GM21360 (cell line): ENCODE measurements at regions not wholly inside any gene's neighbourhood (a gene's known extent, or its start where the extent isn't known, plus 50 kb on each side); places are given as distances from the start of the nearest gene placed in this dataset.

ENCODE experiments used
- ATAC-seq: cut with Tn5 transposase; IDR thresholded peaks from one replicate; pipeline ENCODE4 v1.9.1; 2021; ENCODE audit warnings: mild to moderate bottlenecking, moderate library complexity; ENCODE audit not compliant: unreplicated experiment

GRCh38 chr17:72360386-72360940, 239.6 kb downstream of the SOX9 start:
- ATAC-seq, result no peak

GRCh38 chr17:72361892-72362291, 241.1 kb downstream of the SOX9 start:
- ATAC-seq, result no peak

DNA sequence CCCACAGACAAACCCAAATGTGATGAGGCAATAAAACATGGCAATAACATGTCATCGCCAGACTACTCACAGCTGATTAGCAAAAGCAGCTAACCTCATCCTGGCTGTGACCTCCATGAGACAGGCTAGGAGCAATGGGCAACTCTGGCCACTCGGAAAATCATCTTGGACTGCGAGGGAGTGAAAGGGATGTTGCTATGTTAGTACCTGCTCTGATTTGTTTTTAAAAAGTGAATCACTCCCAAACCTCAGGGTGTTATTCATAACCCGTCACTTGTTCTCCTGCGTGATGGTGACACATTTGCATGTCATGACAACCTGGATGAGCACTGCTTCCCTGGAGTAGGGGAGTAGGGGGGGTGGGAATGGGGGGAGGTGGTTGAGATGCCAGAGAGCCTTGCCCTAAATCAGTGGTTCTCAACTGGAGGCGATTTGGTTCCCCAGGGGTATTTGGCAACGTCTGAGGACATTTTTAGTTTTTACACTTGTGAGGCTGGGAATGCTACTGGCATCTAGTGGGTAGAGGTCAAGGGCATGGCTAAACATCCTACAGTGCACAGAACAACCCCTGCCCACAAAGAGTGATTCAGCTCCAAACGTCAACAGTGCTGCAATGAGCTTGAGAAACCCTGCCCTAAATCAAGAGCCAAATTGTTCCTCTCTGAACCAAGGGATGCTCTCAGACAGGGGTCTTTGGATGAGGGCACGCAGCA, 241.7 kb downstream of the SOX9 start:
- no peak for ATAC-seq

DNA sequence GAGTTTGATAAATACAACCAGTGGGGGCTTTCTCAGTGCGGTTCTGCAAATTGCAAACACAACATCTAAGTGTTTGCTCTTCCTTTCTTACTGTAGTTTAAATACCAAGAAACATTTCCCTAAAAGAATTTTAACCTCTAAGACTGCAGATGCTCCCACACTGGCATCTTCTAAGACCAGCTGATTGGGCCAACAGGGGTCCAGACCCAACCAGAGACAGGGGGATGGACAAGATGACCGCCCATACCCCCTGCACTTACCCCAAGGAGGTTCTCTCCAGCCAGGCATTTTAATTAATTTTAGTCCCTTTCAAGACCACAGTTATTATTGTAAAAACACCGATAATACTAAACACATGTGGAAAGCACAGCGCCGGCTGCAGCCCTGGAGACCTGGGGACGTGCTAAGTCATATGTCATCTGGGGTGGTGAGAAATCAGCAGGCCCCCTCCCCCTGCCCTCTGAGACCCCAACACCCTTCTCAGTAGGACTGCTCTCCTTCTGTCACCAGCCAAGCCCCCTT, 242.3 kb downstream of the SOX9 start:
- no peak for ATAC-seq

GRCh38 chr17:72365857-72366414, 245.1 kb downstream of the SOX9 start:
- no peak for ATAC-seq

GRCh38 chr17:72366626-72367025, 245.8 kb downstream of the SOX9 start:
- no peak for ATAC-seq

DNA sequence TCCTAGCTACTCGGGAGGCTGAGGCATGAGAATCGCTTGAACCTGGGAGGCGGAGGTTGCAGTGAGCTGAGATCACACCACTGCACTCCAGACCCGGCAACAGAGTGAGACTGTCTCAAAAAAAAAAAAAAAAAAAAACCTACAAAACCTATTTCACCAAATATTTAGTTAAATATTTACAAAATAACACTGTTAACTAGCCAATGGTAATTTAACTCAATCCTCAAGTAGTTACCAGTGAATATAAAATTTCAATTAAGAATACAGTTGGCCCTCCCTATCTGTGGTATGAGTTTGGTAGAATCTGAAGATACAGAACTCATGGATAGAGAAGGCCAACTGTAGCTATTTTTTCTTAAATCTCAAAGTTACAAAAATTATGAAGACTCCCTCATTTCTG, 247.4 kb downstream of the SOX9 start:
- no peak for ATAC-seq

GRCh38 chr17:72369366-72369765, 248.5 kb downstream of the SOX9 start:
- ATAC-seq, result no peak

DNA sequence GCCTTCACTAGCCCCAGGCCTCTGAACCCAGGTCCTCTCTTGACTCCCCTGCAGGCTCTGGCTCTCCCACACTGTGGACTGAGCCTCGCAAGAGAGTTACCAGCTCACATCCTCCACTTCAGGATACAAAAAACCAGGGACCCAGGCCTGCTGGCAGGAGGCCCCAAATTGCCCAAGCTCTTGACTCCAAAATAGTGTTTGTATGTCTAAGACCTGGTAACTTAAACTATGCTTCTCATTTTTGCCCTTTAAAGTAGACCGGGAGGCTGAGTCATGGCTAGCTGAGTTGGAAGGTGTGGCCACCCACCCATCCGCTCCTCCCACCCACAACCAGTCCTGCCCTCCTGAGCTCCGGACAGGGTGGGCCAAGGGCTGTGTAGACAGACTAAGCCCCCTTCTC, 250.0 kb downstream of the SOX9 start:
- no peak for ATAC-seq

DNA sequence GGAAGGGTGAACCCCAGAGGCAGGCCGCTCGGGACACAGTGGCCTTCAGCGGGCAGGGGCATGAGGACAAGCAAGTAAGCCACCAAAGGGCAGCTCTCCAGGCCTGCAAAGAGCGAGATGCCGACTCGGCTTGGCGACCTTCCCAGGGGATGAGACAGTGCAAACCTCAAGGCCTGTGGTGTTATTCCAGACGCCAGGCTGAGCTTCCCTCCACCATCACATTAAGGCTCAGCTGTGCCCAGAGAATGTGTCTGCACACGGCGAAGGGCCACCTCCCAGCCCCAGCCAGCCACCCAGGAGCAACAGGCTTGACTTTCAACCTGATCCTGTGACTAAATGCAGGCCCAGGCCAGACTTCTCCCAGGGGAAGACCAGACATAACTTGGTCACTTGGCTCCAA, 251.4 kb downstream of the SOX9 start:
- no peak for ATAC-seq

DNA sequence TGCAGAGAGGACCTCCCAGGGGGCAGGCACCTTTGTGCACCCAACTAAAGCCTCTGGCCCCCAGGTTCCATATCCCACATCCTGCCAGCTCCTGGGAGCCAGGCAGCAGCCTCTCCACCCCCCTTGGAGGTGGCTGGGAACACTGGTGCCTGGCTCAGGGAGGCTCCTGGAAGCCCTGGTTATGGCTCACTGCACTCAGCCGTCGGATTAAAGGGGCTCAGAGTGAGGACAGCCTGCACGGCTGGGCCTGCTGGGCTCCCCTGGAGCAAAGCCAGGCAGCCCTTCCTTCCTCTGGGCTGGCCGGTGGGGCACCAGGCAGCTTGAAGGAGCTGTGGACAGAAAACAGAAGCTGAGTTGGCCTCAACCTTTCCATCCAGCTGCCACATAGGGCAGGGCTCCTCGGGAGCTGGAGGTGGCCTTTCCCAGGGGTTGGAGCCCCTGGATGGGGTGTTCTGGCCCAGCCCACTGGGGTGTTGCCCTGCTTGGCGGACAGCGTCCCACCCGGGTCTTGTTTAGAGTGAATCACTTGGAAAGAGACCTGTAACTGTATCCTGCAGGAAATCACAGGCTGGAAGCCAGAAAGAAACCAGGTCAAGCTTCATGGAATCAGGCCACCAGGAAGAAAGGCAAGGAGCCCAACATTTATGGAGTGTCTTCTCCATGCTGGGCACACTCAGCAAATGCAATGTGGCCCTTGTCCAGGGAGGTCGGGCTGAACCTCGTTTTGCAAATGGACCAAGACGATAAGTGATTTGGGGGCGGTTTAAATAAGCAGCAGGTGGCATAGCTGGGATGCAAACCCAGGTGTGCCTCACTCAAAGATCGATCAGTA, 253.3 kb downstream of the SOX9 start:
- no peak for ATAC-seq

DNA sequence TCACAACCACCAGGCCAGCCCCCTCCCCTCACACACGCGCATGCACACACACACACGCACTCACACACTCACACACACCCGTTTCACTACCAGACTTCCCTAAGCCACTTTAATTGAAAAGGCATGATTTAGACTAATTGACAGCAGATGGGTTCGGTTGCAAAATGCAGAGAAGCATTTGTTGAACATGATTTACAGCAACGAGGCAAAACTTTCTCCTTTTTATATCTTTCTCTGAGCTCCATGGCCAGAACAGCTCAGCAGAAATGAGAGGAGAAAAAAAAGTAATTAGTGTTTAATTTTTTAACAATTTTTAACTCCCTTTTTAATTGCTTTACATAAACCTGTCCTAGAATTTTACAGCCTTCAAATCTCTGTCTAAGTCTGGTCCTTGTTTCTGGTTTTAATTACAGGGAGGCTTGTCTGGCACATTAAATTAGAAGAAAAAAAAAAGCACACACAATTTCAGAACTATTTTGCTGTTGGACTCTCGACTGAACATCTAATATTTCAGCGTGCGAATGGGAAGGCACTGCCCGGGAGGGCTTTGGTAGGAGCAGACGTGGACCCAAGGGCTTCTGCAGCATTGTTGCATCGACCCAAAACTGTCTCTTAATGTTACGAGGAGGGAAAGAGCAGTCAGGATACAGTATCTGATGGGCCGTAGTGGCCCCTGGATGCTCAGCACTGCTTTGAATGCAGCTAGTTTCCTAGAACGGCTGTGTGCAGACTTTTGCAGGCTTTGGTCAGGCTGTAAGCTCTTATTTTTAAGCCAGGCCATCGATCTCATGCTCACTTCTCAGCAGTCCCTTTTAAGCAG, 255.9 kb downstream of the SOX9 start:
- ATAC-seq, result no peak

DNA sequence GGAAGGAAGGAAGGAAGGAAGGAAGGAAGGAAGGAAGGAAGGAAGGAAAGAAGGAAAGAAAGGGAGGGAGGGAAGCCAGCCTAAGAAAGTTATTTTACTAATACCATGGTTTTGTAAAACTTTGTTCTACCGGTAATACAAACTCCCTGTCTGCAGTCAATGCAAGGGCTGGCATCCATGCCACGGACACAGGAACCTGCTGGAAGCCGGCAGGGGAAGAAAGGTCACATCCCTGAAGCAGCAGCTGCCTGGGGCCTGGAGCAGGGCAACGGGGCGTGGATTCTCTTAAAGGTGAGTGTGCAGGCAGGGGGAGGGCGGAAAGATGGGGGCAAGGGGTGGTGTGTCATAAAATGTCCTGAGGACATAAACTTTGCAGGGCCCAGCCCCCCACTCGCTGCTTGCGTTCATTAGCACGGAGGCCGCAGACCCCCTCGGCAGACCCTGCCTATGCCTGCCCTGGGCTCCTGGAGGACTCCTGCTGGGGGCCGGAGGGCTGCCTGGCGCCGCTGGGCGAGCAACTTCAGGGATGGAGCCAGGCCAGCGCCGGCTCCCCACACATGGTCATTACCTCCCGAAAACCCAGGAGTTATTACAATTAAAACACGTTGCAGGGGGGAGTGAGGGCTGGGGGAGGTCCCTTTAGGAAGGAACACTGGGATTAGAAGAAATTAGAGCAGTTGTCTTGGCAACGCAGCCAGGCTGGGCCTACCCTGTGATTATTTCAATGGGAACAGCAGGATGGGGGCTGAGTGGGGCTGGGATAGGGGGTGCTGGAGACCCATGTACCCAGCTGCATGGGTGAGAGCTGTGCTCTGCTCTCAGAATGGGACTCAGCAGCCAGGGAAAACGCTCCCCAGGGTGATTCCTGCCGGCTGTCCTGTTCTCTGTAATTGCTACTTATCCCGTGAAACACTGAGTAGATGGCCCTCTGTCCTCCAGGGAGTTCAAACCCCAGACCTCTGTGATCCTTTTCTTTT, 257.9 kb downstream of the SOX9 start:
- ATAC-seq, result no peak

DNA sequence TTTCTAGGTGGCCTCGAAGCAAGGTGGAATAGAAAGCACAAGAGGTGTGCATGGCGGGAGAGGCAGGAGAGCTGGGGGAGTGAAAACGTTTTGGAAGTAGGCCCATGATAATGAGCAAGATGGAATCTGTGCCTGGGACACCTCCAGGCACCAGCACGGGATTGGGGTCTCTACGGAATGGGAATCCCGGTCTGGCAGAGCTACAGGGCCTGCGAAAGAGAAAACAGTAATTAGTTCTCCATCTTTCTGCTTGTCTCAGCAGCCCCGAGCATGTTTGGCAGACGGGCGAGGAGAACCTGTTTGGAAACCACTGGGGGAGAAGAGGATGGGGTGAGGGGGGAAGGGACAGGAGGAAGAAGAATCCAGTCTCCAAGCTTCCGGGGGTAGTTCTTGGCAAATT, 258.7 kb downstream of the SOX9 start:
- no peak for ATAC-seq

GRCh38 chr17:72380120-72380519, 259.3 kb downstream of the SOX9 start:
- ATAC-seq, result no peak

- ATAC-seq, result no peak
Observed at GRCh38 chr17:72380737-72381136, 259.9 kb downstream of the SOX9 start.

DNA sequence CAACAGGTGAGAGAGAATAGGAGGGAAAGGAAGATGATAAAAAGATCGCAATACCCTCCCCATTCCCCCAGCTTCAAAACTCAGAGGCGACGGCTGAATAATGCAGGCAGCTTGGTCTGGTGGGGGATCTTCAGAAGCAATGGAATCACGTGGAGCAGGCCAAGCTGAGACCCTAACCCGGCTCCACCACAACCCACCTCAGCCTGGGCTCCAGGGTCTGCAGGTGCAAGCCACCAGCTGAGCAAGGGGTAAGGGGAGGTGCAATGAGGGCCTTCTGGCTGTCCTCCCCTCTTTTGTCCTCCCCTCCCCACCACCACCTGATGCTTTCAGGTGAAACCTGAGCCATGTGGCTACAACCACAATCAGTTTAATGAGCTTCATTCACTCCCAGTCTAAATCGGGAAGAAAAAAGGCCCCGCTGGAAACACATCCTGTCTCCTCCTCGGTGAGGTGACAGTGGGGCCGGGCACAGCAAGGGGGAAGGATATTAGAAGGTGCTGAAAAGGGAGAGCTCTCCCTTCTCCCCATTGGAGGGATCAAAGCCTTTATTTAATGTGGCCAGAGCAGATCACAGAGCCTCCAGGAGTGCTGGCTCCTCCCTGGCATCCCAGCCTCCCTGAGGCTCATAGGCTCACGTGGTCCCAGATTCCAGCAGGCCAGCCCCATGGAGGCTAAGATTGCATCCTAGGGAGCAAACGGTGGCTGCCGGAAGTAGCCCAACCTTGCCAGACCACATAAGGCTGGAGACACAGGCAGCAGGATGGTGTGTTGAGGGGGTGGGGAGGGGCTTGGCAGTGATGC, 261.0 kb downstream of the SOX9 start:
- no peak for ATAC-seq

DNA sequence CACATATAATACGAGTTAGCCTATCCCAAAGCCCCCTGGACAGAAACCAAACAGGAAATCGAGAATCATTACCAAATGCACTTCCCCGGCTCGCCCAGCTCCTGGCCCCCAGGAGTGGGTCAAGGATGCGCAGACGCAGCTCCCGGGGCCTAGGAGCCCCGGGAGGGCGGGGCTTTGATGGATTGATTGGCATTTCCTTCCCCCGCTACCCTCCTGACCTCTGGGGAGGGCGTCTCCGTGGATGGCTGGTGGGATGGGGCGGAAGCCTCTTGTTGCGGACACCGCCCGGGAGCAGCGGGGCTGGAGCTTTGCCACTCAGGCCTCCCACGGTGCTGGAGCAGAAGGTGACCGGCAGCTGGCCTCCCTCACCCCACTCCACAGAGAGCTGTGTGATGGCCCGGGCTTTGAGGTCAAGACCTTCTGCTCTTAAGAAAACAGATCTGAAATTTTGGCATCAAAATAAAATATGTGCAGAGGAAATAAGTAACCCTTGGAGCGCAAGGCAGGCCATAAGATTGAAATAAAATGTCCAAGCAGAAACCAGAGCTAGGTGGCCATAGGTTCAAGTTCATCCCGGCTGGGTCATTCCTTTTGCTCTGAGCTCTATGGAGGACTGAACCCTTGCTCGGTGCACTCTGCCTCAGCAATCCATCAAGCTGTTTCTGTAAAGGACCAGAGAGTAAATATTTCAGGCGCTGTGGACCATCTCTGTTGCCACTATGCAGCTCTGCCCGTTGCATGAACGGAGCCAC, 262.3 kb downstream of the SOX9 start:
- ATAC-seq, result no peak
